CD4-positive, alpha-beta T cell (primary cell): ENCODE measurements at regions not wholly inside any gene's neighbourhood (a gene's known extent, or its start where the extent isn't known, plus 50 kb on each side); places are given as distances from the start of the nearest gene placed in this dataset.

Experiments used
- ATAC-seq: fragments of 200-7000 bp; cut with Tn5 transposase; one replicate; pipeline ENCODE4 v1.10.0; 2022; ENCODE audit warnings: mild to moderate bottlenecking; ENCODE audit not compliant: poor library complexity
- CTCF ChIA-PET: fragments of 350-600 bp; sonication (Branson Sonifier 250); formaldehyde crosslinking; loops from one replicate; lab custom pipeline; 2021; ENCODE audit warnings: antibody characterized with exemption, inconsistent platforms; lab: Charles Lee
- POLR2A ChIA-PET: fragments of 350-600 bp; sonication (Branson Sonifier 250); formaldehyde crosslinking; loops from one replicate; lab custom pipeline; 2021; ENCODE audit warnings: antibody characterized with exemption, inconsistent platforms; lab: Charles Lee
- DNase-seq, 14 experiments: peaks; one replicate each; pipeline ENCODE4 v3.0.0-alpha.2; 2013 to 2020; ENCODE audit warnings: mixed read lengths in 2 of 14
- H3K27ac ChIP-seq, 2 donors: one replicate each; pipeline versions ENCODE4 v1.5.1 to v1.7.0; 2013; ENCODE audit warnings: low read length in 2 of 2, low read depth in 1 of 2, mild to moderate bottlenecking in 1 of 2
- H3K27me3 ChIP-seq, 2 experiments: 1 replicate in 1 of 2; 2 replicates in 1 of 2; pipeline versions ENCODE4 v1.6.1 to v1.7.0; 2013; ENCODE audit warnings: low read length in 2 of 2, control low read depth in 1 of 2, mild to moderate bottlenecking in 1 of 2, moderate library complexity in 1 of 2; ENCODE audit not compliant: insufficient read depth in 2 of 2, control insufficient read depth in 1 of 2
- H3K36me3 ChIP-seq: one replicate; pipeline ENCODE4 v1.6.1; 2013; ENCODE audit warnings: low read length, control low read depth; ENCODE audit not compliant: insufficient read depth
- H3K4me1 ChIP-seq: one replicate; pipeline ENCODE4 v1.6.1; 2013; ENCODE audit warnings: low read length, control low read depth; ENCODE audit not compliant: insufficient read depth
- H3K4me3 ChIP-seq: one replicate; pipeline ENCODE4 v1.5.1; 2013; ENCODE audit warnings: mild to moderate bottlenecking, low read length, moderate library complexity
- H3K9me3 ChIP-seq, 2 experiments: 1 replicate in 1 of 2; 2 replicates in 1 of 2; pipeline versions ENCODE4 v1.6.1 to v1.7.0; 2013; ENCODE audit warnings: low read length in 2 of 2, mild to moderate bottlenecking in 2 of 2, control low read depth in 1 of 2, moderate library complexity in 1 of 2; ENCODE audit not compliant: control insufficient read depth in 1 of 2, insufficient read depth in 1 of 2
- H3K27ac Mint-ChIP-seq: one replicate; pipeline ENCODE4 v1.8.0; 2020; ENCODE audit warnings: mixed read lengths
- H3K27me3 Mint-ChIP-seq: one replicate; pipeline ENCODE4 v1.8.0; 2021; ENCODE audit warnings: mixed read lengths
- H3K36me3 Mint-ChIP-seq: one replicate; pipeline ENCODE4 v1.8.0; 2021; ENCODE audit warnings: low read depth, mixed read lengths
- H3K4me1 Mint-ChIP-seq: one replicate; pipeline ENCODE4 v1.8.0; 2021; ENCODE audit warnings: low read depth, mixed read lengths
- H3K4me3 Mint-ChIP-seq: one replicate; pipeline ENCODE4 v1.8.0; 2020; ENCODE audit warnings: mild to moderate bottlenecking, mixed read lengths
- H3K9me3 Mint-ChIP-seq: one replicate; pipeline ENCODE4 v1.8.0; 2020; ENCODE audit warnings: mixed read lengths
- CTCF ChIP-seq: fragments of 200-600 bp; IDR thresholded peaks from one replicate; pipeline ENCODE4 v1.8.0; 2022; ENCODE audit warnings: antibody characterized with exemption, mild to moderate bottlenecking
- intact Hi-C, 2 experiments: fragments of 100-400 bp; cut with DNase I in 1 of 2; cut with micrococcal nuclease in 1 of 2; formaldehyde crosslinking; loops; one replicate each; pipeline versions ENCODE4 v1.15.1 to v1.9.0; 2023 to 2025; cut with DNase I, micrococcal nuclease

DNA sequence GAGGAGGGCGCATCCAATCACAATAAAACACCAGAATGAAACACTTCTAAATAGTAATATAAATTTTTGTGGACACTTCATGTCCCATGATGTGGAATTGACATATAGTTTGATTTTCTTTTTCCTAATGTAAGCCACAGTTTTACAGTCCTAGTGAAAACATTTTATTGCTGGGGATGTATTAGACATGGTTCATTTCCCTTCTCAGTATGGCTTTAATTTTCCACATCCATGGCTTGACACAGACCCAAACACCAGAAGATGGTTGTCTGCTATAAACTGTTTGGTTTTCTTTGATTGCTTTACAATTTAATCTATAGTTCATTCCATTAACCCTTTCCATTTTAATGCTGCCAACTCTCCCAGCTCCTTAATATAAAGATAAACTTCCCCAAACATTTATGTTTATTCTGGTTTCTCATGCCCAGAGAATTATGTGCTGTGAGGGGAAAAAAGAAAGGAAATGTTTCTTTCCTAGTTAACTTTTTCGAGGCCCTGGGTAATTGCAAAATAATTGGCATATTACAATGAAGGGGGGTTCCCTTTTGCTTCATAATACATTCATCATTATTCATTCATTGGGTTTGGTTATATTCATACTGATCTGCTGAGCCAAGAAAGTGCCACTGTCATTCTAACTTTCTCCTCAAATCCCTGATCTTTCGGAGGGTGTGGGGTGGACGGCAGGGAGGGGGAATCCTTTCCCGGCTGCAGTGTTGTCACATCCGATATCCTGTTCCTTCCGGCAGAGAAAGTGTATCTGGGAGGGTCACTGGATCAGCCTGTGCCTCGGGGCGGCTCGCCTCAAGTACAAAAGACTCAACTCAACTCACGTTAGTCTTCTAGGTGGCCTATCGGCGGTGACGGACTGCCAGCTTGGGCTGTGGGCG, 127.6 kb upstream of the TFAP2D start:
- CTCF ChIA-PET: no interaction called here
- H3K27ac ChIP-seq: no peak overlapping the region

DNA sequence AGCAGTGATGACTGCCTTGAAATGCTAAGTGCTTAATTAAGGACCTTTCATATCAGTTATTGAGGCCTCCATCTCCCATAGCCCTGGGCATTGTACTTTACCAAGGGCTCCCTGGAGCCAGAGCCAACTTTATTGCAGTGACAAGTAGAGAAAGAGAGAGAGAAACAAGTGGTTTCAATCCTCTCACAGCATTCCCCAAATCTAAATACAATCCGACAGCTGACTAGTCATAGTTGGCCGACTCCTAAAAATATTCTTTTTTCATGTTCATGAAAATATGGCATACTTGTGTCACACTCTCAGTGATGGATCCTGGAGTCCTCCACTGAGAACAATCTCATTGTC, 127.0 kb upstream of the TFAP2D start:
- Mint-ChIP-seq H3K27me3 (no peaks in the 10 kb centered on the region), H3K36me3 (no peaks in the 10 kb centered on the region), H3K4me1 (no peaks in the 10 kb centered on the region), H3K27ac (no peak overlapping the region), H3K9me3 (peaks cover 1% of the 10 kb centered on the region), H3K4me3 (no peak overlapping the region)
- H3K4me1 ChIP-seq: no peaks in the 10 kb centered on the region
- ATAC-seq: no peak
- CTCF ChIA-PET: no interaction called here
- DNase-seq: no peak
- H3K27ac ChIP-seq: no peak overlapping the region
- H3K27me3 ChIP-seq: no peaks in the 10 kb centered on the region
- peaks cover 0 to 7% of the 10 kb centered on the region in 2 experiments for H3K9me3 ChIP-seq
- no peaks in the 10 kb centered on the region for H3K36me3 ChIP-seq
- no peak for TF ChIP-seq CTCF
- POLR2A ChIA-PET: no interaction called here
- intact Hi-C loops: no loop called here
- H3K4me3 ChIP-seq: no peak overlapping the region

More for the DNA sequence above, 127.6 kb upstream of the TFAP2D start:
- Histone ChIP-seq H3K4me3 (no peak overlapping the region), H3K36me3 (no peaks in the 10 kb centered on the region), H3K4me1 (no peaks in the 10 kb centered on the region), H3K27me3 (no peaks in the 10 kb centered on the region), H3K9me3 (peaks cover 0 to 7% of the 10 kb centered on the region in 2 experiments)
- Mint-ChIP-seq H3K27me3 (no peaks in the 10 kb centered on the region), H3K27ac (no peak overlapping the region), H3K36me3 (no peaks in the 10 kb centered on the region), H3K4me3 (no peak overlapping the region), H3K9me3 (peaks cover 2% of the 10 kb centered on the region), H3K4me1 (no peaks in the 10 kb centered on the region)
- DNase-seq (no peak), ATAC-seq (no peak)
- POLR2A ChIA-PET: no interaction called here
- intact Hi-C loops: no loop called here
- no peak for TF ChIP-seq CTCF

GRCh38 chr6:50589751-50590470, 123.4 kb upstream of the TFAP2D start:
- H3K27me3 ChIP-seq: no peaks in the 10 kb centered on the region
- Mint-ChIP-seq H3K36me3 (no peaks in the 10 kb centered on the region), H3K4me1 (no peaks in the 10 kb centered on the region), H3K27me3 (no peaks in the 10 kb centered on the region), H3K4me3 (no peak overlapping the region), H3K27ac (no peak overlapping the region), H3K9me3 (no peaks in the 10 kb centered on the region)
- POLR2A ChIA-PET: no interaction called here
- no peak for ATAC-seq
- CTCF ChIA-PET: no interaction called here
- H3K9me3 ChIP-seq: peaks cover 0 to 7% of the 10 kb centered on the region in 2 experiments
- H3K4me3 ChIP-seq: no peak overlapping the region
- TF ChIP-seq CTCF: no peak
- intact Hi-C loops: no loop called here
- H3K27ac ChIP-seq: no peak overlapping the region
- DNase-seq: no peak
- no peaks in the 10 kb centered on the region for H3K36me3 ChIP-seq
- H3K4me1 ChIP-seq: no peaks in the 10 kb centered on the region
